Stimulated activated CD8-positive, alpha-beta memory T cell treated with anti-CD3 and anti-CD28 coated beads, Interleukin-12 subunit alpha, Interleukin-12 subunit beta, amount 100 ng/mL, for 1 hour (primary cell): ENCODE measurements at regions not wholly inside any gene's neighbourhood (a gene's known extent, or its start where the extent isn't known, plus 50 kb on each side); places are given as distances from the start of the nearest gene placed in this dataset.

Experiments
- DNase-seq: peaks from one replicate; pipeline ENCODE4 v3.0.0-alpha.2; 2020; ENCODE audit warnings: low read depth

- no peak for DNase-seq
Measured at GRCh38 chr2:16003809-16004208, 63.5 kb downstream of the MYCN start.

DNA sequence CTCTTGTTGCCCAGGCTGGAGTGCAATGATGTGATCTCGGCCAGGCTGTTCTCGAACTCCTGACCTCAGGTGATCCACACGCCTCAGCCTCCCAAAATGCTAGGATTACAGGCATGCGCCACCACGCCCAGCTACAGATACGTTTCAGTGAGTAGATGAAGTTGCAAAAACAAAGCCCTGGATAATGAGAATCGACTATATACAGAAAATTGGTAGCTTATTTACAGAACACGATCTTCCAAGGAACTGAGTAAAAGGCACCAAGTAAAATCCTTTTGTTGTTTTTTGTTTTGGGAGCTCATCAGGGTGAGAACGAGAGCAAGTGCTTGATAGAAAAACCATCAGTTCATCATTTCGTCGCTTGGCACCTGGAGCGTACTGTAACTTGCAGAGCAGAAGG, 62.8 kb downstream of the MYCN start:
- DNase-seq, result no peak

DNA sequence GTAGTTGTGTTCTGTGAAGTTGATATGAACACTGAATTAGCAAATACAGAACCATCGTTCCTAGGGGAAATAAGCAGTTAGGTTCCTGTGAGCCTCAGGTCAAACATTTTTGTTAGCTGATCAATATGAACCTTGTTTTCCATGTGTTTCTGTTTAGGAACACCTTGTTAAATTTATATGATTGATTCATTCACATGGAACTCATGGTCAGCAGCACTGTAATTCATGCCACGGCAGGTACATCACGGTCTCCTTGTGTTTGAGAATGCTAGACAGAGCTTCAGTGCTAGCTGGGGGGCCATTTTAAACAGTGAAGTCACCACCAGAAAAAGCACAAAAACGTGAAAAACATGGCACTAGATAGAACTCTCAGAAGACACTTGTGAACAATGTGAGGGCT, 62.2 kb downstream of the MYCN start:
- no peak for DNase-seq

DNA sequence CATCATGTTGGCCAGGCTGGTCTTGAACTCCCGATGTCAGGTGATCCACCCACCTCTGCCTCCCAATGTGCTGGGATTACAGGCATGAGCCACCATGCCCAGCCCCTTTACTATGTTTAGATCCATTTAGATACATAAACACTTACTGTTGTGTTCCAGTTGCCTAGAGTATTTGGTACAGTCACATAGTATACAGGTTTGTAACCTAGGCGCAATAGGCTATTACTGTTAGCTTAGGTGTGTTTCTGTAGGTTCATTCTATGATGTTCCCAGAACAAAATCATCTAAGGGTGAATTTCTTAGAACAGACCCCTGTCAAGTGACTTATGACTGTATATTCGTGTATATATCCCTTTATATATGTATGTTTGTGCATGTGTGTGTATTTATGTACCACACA, 61.8 kb downstream of the MYCN start:
- DNase-seq, result no peak

DNA sequence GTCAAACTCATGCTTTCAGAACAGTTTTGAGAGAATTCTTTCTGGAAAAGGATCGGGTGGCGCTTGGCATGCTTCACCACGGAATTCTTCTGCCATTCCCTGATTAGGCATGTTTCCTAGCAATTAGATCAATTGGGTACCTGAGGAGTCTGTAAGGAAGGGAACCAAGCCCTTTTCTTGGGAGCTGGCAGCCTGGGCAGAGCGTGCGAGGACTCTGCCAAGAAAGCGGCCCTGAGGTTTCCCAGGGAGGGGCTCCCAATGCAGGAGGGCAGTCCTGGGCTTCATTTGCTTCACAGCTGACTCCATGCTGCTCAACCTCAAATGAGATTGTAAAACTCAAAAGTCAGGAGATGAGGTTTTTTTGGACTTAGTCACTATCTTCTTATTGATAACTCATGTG, 60.3 kb downstream of the MYCN start:
- no peak for DNase-seq

- no peak for DNase-seq
Measured at GRCh38 chr2:15999596-16000469, 59.5 kb downstream of the MYCN start.

DNA sequence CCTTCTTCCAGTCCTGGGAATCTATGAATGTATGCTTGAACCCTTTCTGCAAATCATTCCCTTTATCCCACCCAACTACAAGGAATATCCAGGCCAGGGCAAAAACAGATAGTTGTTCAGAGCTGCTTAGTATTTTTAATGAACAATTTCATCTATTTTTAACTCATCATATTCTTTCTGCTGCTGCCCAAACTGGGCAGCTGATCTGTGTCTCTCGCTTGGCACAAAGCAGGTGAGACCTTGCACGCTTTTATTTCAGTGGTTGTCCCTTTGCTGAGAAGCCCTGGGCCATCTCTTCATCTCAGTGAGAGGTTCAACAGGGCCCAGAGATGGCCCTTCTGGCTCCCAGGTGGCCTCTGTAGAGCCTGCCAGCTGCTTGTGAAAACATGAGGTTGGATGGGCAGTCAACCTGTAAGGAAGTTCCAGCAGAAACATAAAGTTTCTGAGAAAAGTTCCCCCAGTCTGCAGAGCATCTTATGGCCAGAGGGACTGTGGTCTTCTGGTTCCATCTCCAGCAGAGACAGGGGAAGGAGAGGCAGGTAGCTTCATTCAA, 57.5 kb downstream of the MYCN start:
- DNase-seq, result no peak

- DNase-seq, result no peak
Measured at GRCh38 chr2:15996536-15997423, 56.4 kb downstream of the MYCN start.
